ENCODE measurements at regions not wholly inside any gene's neighbourhood (a gene's known extent, or its start where the extent isn't known, plus 50 kb on each side); places are given as distances from the start of the nearest gene placed in this dataset.

DNA sequence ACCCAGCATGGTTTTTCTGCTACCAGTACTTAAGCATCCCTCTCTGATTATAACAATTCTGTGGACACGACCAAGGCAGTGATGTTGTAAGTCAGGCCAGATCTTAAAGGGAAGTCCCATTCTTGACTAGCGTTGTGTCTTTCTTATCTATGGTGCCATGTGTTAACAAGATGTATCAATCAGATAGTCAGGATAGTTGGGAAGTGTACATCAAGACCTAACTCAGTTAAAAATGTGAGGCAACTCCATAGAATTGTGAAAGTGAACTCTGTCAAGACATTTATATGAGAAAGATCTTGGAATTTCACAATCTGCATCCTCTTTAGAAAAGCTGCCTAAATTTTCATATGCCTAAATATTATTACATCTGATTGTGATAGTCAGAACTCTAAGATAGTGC, 341.7 kb upstream of the SEMA3D start:
- no peak for ATAC-seq (ENCODE audit: low FRiP score in 2 of 2)
- no peaks in the 10 kb centered on the region for H3K27me3 ChIP-seq
- H3K36me3 ChIP-seq: no peaks in the 10 kb centered on the region
- H3K4me1 ChIP-seq: no peaks in the 10 kb centered on the region
- H3K9me3 ChIP-seq: no peaks in the 10 kb centered on the region
- DNase-seq: no peak
- TF ChIP-seq, protein P1, sequence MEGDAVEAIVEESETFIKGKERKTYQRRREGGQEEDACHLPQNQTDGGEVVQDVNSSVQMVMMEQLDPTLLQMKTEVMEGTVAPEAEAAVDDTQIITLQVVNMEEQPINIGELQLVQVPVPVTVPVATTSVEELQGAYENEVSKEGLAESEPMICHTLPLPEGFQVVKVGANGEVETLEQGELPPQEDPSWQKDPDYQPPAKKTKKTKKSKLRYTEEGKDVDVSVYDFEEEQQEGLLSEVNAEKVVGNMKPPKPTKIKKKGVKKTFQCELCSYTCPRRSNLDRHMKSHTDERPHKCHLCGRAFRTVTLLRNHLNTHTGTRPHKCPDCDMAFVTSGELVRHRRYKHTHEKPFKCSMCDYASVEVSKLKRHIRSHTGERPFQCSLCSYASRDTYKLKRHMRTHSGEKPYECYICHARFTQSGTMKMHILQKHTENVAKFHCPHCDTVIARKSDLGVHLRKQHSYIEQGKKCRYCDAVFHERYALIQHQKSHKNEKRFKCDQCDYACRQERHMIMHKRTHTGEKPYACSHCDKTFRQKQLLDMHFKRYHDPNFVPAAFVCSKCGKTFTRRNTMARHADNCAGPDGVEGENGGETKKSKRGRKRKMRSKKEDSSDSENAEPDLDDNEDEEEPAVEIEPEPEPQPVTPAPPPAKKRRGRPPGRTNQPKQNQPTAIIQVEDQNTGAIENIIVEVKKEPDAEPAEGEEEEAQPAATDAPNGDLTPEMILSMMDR (IDR thresholded peaks at IDR 0.05): no peak
- TF ChIP-seq EP300 (IDR thresholded peaks at IDR 0.05): no peak
- no peak for TF ChIP-seq POLR2AphosphoS5 (IDR thresholded peaks at IDR 0.05)
- TF ChIP-seq POLR2A (IDR thresholded peaks at IDR 0.05): no peak
- no peak overlapping the region for H3K27ac ChIP-seq
- WGBS, 2 donors: 63 to 68% methylated on average over 2 of the region's 2 CpGs
- H3K4me3 ChIP-seq: no peak overlapping the region

DNA sequence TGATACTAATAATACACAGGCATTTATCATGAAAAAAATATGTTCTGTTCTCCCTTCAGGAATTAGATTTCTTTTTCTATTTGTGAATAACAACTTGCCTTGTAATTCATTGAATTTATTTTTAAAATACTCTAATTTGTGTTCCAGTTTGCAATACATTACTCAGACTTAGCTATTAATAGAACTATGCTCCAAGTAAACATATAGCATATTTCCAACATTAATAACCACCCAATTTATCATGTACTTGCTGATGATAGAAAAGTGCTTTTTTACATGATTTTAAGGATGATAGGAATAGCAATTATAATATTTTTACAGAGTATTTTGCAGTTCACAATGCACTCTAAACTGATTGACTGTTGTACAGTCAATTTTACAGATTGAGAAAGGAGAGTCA, 338.8 kb upstream of the SEMA3D start:
- H3K36me3 ChIP-seq: no peaks in the 10 kb centered on the region
- no peak overlapping the region for H3K4me3 ChIP-seq
- H3K27me3 ChIP-seq: no peaks in the 10 kb centered on the region
- no peaks in the 10 kb centered on the region for H3K4me1 ChIP-seq
- ATAC-seq (ENCODE audit: low FRiP score in 2 of 2) (no peak), DNase-seq (no peak)
- no peak overlapping the region for H3K27ac ChIP-seq
- TF ChIP-seq POLR2A (IDR thresholded peaks at IDR 0.05) (no peak), POLR2AphosphoS5 (IDR thresholded peaks at IDR 0.05) (no peak), EP300 (IDR thresholded peaks at IDR 0.05) (no peak)
- TF ChIP-seq, protein P1 (IDR thresholded peaks at IDR 0.05): no peak
- H3K9me3 ChIP-seq: no peaks in the 10 kb centered on the region

DNA sequence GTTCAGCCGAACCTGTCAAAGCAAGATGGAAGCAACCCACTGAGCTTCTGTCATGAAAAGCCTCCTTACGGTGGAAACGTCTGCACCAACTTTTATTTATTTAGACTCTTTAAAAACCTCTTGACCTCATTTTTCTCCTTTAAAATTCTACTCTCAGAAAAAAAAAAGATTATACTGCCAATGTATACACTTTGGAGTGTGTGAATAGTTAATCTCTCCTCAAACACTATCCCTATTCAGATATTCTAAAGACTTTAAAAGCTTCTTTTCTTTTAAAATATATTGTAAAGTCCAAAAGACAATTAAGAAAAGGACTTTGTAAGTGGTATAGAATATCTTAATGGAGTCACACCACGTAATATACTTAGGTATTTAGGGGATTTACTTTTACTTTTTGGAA, 335.2 kb upstream of the SEMA3D start:
- no peak for ATAC-seq (ENCODE audit: low FRiP score in 2 of 2)
- TF ChIP-seq POLR2A (IDR thresholded peaks at IDR 0.05) (no peak), POLR2AphosphoS5 (IDR thresholded peaks at IDR 0.05) (no peak), EP300 (IDR thresholded peaks at IDR 0.05) (no peak)
- TF ChIP-seq, protein P1 (IDR thresholded peaks at IDR 0.05): no peak

DNA sequence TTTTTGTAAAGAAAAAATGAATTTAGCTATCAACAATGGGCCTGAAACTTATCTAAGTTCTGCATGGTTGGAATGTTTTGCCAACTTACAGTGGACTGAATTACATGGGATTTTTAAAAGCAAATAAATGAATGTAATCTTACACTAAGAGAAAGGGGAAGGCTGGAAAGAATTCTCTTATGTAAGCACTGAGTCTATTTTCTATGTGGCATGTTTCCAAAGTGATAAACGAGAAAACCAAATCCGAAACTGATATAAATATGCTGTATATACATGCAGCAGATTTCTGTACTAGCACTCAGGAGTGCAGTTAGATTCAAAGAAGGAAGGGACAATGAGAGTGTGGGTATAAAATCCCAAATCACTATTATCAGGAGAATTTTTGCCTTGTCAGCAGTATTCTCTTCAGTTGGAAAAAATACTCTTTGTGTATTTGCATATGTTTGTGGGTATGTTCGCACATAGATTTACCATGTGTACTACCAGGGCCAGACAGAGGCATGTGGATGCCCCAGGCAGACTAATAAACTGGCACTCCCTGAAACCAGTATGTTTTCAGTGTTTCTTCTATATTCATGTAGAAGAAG, 334.3 kb upstream of the SEMA3D start:
- no peaks in the 10 kb centered on the region for H3K27me3 ChIP-seq
- ATAC-seq (ENCODE audit: low FRiP score in 2 of 2): no peak
- no peak overlapping the region for H3K4me3 ChIP-seq
- H3K36me3 ChIP-seq: no peaks in the 10 kb centered on the region
- no peaks in the 10 kb centered on the region for H3K4me1 ChIP-seq
- H3K9me3 ChIP-seq: no peaks in the 10 kb centered on the region
- no peak for DNase-seq
- 42 to 47% methylated on average over 3 of the region's 3 CpGs for WGBS, 2 donors
- H3K27ac ChIP-seq: no peak overlapping the region
- TF ChIP-seq, protein P1 (IDR thresholded peaks at IDR 0.05): no peak
- TF ChIP-seq EP300 (IDR thresholded peaks at IDR 0.05) (no peak), POLR2AphosphoS5 (IDR thresholded peaks at IDR 0.05) (no peak), POLR2A (IDR thresholded peaks at IDR 0.05) (no peak)

More for the DNA sequence above, 335.2 kb upstream of the SEMA3D start:
- Histone ChIP-seq H3K27ac (no peak overlapping the region), H3K36me3 (no peaks in the 10 kb centered on the region), H3K27me3 (no peaks in the 10 kb centered on the region), H3K4me3 (no peak overlapping the region), H3K9me3 (no peaks in the 10 kb centered on the region), H3K4me1 (no peaks in the 10 kb centered on the region)
- no peak for DNase-seq
- WGBS, 2 donors: 48 to 59% methylated on average over 4 of the region's 4 CpGs

DNA sequence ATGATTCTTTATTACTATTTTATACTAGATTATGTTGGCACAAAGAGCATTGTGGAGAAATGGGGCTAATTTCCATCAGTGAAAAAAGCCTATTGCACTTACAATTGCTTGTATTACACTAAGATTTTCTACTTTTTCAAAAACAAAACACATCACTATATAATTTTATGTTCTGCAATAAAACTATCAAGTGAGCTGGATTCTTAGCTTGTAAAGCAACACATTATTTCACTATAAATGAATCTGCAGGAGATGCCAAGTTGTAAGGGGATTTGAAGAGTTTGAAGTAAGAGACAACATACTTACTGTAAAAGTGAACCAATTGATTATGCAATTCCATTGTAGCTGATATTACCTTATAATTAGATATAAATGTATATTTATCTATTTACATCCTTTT, 333.3 kb upstream of the SEMA3D start:
- H3K36me3 ChIP-seq: no peaks in the 10 kb centered on the region
- H3K4me1 ChIP-seq: no peaks in the 10 kb centered on the region
- H3K9me3 ChIP-seq: no peaks in the 10 kb centered on the region
- no peaks in the 10 kb centered on the region for H3K27me3 ChIP-seq
- ATAC-seq (ENCODE audit: low FRiP score in 2 of 2) (no peak), DNase-seq (no peak)
- H3K27ac ChIP-seq: no peak overlapping the region
- TF ChIP-seq POLR2AphosphoS5 (IDR thresholded peaks at IDR 0.05): no peak
- TF ChIP-seq, protein P1 (IDR thresholded peaks at IDR 0.05): no peak
- TF ChIP-seq POLR2A (IDR thresholded peaks at IDR 0.05): no peak
- TF ChIP-seq EP300 (IDR thresholded peaks at IDR 0.05): no peak
- no peak overlapping the region for H3K4me3 ChIP-seq
